DMS153 treated with DMSO at 0.1 percent for 48 hours (cell line): ENCODE measurements at regions not wholly inside any gene's neighbourhood (a gene's known extent, or its start where the extent isn't known, plus 50 kb on each side); places are given as distances from the start of the nearest gene placed in this dataset.

Experiments used
- DNase-seq: peaks from one replicate; lab custom pipeline; 2025; ENCODE audit not compliant: unreplicated experiment; lab: John Stamatoyannopoulos, UW

GRCh38 chr1:229195246-229195645 lies 75.7 kb upstream of the RAB4A start:
- DNase-seq, result no peak

GRCh38 chr1:229196404-229197264 lies 74.3 kb upstream of the RAB4A start:
- no peak for DNase-seq

- no peak for DNase-seq
Observed at GRCh38 chr1:229197265-229197585, 73.7 kb upstream of the RAB4A start.

GRCh38 chr1:229199261-229200243 lies 71.4 kb upstream of the RAB4A start:
- DNase-seq, result peak; percentile 32

GRCh38 chr1:229203030-229203751 lies 67.7 kb upstream of the RAB4A start:
- DNase-seq, result no peak

GRCh38 chr1:229203991-229204632 lies 66.8 kb upstream of the RAB4A start:
- DNase-seq, result no peak

- no peak for DNase-seq
Observed at GRCh38 chr1:229204921-229205777, 65.8 kb upstream of the RAB4A start.

GRCh38 chr1:229205854-229206253 lies 65.1 kb upstream of the RAB4A start:
- DNase-seq, result no peak

GRCh38 chr1:229207916-229208315 lies 63.0 kb upstream of the RAB4A start:
- no peak for DNase-seq

- no peak for DNase-seq
Observed at GRCh38 chr1:229208481-229208880, 62.4 kb upstream of the RAB4A start.

GRCh38 chr1:229209386-229209785 lies 61.5 kb upstream of the RAB4A start:
- DNase-seq, result no peak

GRCh38 chr1:229209816-229210215 lies 61.1 kb upstream of the RAB4A start:
- no peak for DNase-seq

GRCh38 chr1:229210844-229211243 lies 60.1 kb upstream of the RAB4A start:
- DNase-seq, result no peak

GRCh38 chr1:229213797-229214196 lies 57.1 kb upstream of the RAB4A start:
- DNase-seq, result no peak

- DNase-seq, result no peak
Observed at GRCh38 chr1:229217716-229218115, 53.2 kb upstream of the RAB4A start.

GRCh38 chr1:229218612-229219025 lies 52.3 kb upstream of the RAB4A start:
- DNase-seq, result no peak

- no peak for DNase-seq
Observed at GRCh38 chr1:229220163-229220846, 50.6 kb upstream of the RAB4A start.

- peak; percentile 99 for DNase-seq
Observed at GRCh38 chr1:229221106-229222019, 49.5 kb upstream of the RAB4A start.
